AG08396 (cell line): ENCODE measurements at regions not wholly inside any gene's neighbourhood (a gene's known extent, or its start where the extent isn't known, plus 50 kb on each side); places are given as distances from the start of the nearest gene placed in this dataset.

Source experiments
- DNase-seq: peaks from one replicate; pipeline ENCODE4 v3.0.0; 2012; ENCODE audit warnings: low spot score, mixed read lengths

- DNase-seq = no peak
These were observed 397.4 kb downstream of the PRDM5 start for GRCh38 chr4:120525106-120525505.

GRCh38 chr4:120524237-120524636, 398.3 kb downstream of the PRDM5 start:
- DNase-seq = no peak

- DNase-seq = no peak
These were observed 401.8 kb downstream of the PRDM5 start for GRCh38 chr4:120520761-120521160.

GRCh38 chr4:120517966-120518365, 404.6 kb downstream of the PRDM5 start:
- peak; percentile 75 for DNase-seq

GRCh38 chr4:120509719-120510118, 412.8 kb downstream of the PRDM5 start:
- DNase-seq = no peak

- DNase-seq = no peak
These were observed 413.3 kb downstream of the PRDM5 start for GRCh38 chr4:120509222-120509621.

GRCh38 chr4:120508036-120508435, 414.5 kb downstream of the PRDM5 start:
- DNase-seq = no peak

GRCh38 chr4:120506536-120506935, 416.0 kb downstream of the PRDM5 start:
- DNase-seq = no peak

- no peak for DNase-seq
These were observed 423.8 kb downstream of the PRDM5 start for GRCh38 chr4:120498678-120499077.

GRCh38 chr4:120491481-120491880, 424.8 kb upstream of the MAD2L1 start:
- DNase-seq = no peak

- no peak for DNase-seq
These were observed 415.1 kb upstream of the MAD2L1 start for GRCh38 chr4:120481756-120482155.

- no peak for DNase-seq
These were observed 405.9 kb upstream of the MAD2L1 start for GRCh38 chr4:120472447-120473131.

GRCh38 chr4:120466429-120466828, 399.8 kb upstream of the MAD2L1 start:
- no peak for DNase-seq

GRCh38 chr4:120454788-120455187, 388.1 kb upstream of the MAD2L1 start:
- DNase-seq = no peak

- DNase-seq = no peak
These were observed 385.9 kb upstream of the MAD2L1 start for GRCh38 chr4:120452536-120452935.

GRCh38 chr4:120452001-120452400, 385.4 kb upstream of the MAD2L1 start:
- DNase-seq = no peak

GRCh38 chr4:120447774-120448173, 381.1 kb upstream of the MAD2L1 start:
- DNase-seq = no peak

GRCh38 chr4:120446051-120446567, 379.5 kb upstream of the MAD2L1 start:
- no peak for DNase-seq

- DNase-seq = no peak
These were observed 378.5 kb upstream of the MAD2L1 start for GRCh38 chr4:120445186-120445585.

GRCh38 chr4:120443116-120443515, 376.5 kb upstream of the MAD2L1 start:
- no peak for DNase-seq

- no peak for DNase-seq
These were observed 374.1 kb upstream of the MAD2L1 start for GRCh38 chr4:120440730-120441129.

- DNase-seq = no peak
These were observed 368.5 kb upstream of the MAD2L1 start for GRCh38 chr4:120435179-120435578.

GRCh38 chr4:120434756-120435155, 368.1 kb upstream of the MAD2L1 start:
- DNase-seq = no peak

GRCh38 chr4:120432301-120432860, 365.7 kb upstream of the MAD2L1 start:
- no peak for DNase-seq
